HEK293T (cell line): ENCODE measurements at regions not wholly inside any gene's neighbourhood (a gene's known extent, or its start where the extent isn't known, plus 50 kb on each side); places are given as distances from the start of the nearest gene placed in this dataset.

Experiments used
- FOXA1 ChIP-seq: fragments of 450-650 bp; IDR thresholded peaks from 2 replicates; pipeline ENCODE4 v1.6.1; 2016; ENCODE audit warnings: mild to moderate bottlenecking
- FOXK2 ChIP-seq: fragments of 450-650 bp; IDR thresholded peaks from 2 replicates; pipeline ENCODE4 v1.6.1; 2016; ENCODE audit warnings: mild to moderate bottlenecking
- SP1 ChIP-seq: fragments of 450-650 bp; IDR thresholded peaks from 2 replicates; pipeline ENCODE4 v1.6.1; 2017
- TARDBP ChIP-seq: fragments of 450-650 bp; IDR thresholded peaks from 2 replicates; pipeline ENCODE4 v1.6.1; 2016

- TF ChIP-seq SP1: no peak
- TF ChIP-seq FOXA1: no peak
- TF ChIP-seq FOXK2: no peak
- no peak for TF ChIP-seq TARDBP
These were observed 68.9 kb upstream of the FZD7 start for GRCh38 chr2:201964631-201965206.
